IMR-90 (cell line): ENCODE measurements at regions not wholly inside any gene's neighbourhood (a gene's known extent, or its start where the extent isn't known, plus 50 kb on each side); places are given as distances from the start of the nearest gene placed in this dataset.

ENCODE experiments used
- BHLHE40 ChIP-seq: fragments of 150-350 bp; IDR thresholded peaks from 2 replicates; pipeline ENCODE4 v1.6.1; 2016; ENCODE audit warnings: mild to moderate bottlenecking, low read depth, low read length
- CHD1 ChIP-seq: IDR thresholded peaks from 2 replicates; pipeline ENCODE4 v1.6.1; 2012; ENCODE audit warnings: low read depth, low read length, improper control_type of control experiment
- FOS ChIP-seq: fragments of 150-350 bp; IDR thresholded peaks from 2 replicates; pipeline ENCODE4 v1.6.1; 2016; ENCODE audit warnings: low read depth, low read length
- MAZ ChIP-seq: IDR thresholded peaks from 2 replicates; pipeline ENCODE4 v1.6.1; 2012; ENCODE audit warnings: low read depth, mild to moderate bottlenecking, low read length, improper control_type of control experiment, moderate library complexity, borderline replicate concordance
- MXI1 ChIP-seq: IDR thresholded peaks from 2 replicates; pipeline ENCODE4 v1.6.1; 2012; ENCODE audit warnings: low read depth, mild to moderate bottlenecking, low read length, moderate library complexity, borderline replicate concordance
- POLR2A ChIP-seq: IDR thresholded peaks from 2 replicates; pipeline ENCODE4 v1.6.1; 2012; ENCODE audit warnings: mild to moderate bottlenecking, low read depth, low read length
- RAD21 ChIP-seq: IDR thresholded peaks from 2 replicates; pipeline ENCODE4 v1.6.1; 2012; ENCODE audit warnings: low read length, improper control_type of control experiment
- RCOR1 ChIP-seq: IDR thresholded peaks from 2 replicates; pipeline ENCODE4 v1.6.1; 2012; ENCODE audit warnings: mild to moderate bottlenecking, low read length, improper control_type of control experiment; ENCODE audit not compliant: insufficient replicate concordance
- SMC3 ChIP-seq: fragments of 150-350 bp; IDR thresholded peaks from 2 replicates; pipeline ENCODE4 v1.6.1; 2016; ENCODE audit warnings: low read depth, mild to moderate bottlenecking, antibody characterized with exemption, low read length, moderate library complexity
- TF ChIP-seq, protein P1 (sequence below): conservative IDR thresholded peaks from 2 replicates; pipeline ENCODE4 v1.5.1; 2012; ENCODE audit warnings: mild to moderate bottlenecking, low read depth, low read length, improper control_type of control experiment
- TF ChIP-seq, protein P2 (sequence below): fragments of 150-350 bp; IDR thresholded peaks from 2 replicates; pipeline ENCODE4 v1.6.1; 2017; ENCODE audit warnings: mild to moderate bottlenecking, antibody characterized with exemption, low read length, low read depth
- TF ChIP-seq, protein P3 (sequence below): fragments of 150-350 bp; IDR thresholded peaks from 2 replicates; pipeline ENCODE4 v1.6.1; 2016; ENCODE audit warnings: low read depth, mild to moderate bottlenecking, low read length, moderate library complexity, borderline replicate concordance

DNA sequence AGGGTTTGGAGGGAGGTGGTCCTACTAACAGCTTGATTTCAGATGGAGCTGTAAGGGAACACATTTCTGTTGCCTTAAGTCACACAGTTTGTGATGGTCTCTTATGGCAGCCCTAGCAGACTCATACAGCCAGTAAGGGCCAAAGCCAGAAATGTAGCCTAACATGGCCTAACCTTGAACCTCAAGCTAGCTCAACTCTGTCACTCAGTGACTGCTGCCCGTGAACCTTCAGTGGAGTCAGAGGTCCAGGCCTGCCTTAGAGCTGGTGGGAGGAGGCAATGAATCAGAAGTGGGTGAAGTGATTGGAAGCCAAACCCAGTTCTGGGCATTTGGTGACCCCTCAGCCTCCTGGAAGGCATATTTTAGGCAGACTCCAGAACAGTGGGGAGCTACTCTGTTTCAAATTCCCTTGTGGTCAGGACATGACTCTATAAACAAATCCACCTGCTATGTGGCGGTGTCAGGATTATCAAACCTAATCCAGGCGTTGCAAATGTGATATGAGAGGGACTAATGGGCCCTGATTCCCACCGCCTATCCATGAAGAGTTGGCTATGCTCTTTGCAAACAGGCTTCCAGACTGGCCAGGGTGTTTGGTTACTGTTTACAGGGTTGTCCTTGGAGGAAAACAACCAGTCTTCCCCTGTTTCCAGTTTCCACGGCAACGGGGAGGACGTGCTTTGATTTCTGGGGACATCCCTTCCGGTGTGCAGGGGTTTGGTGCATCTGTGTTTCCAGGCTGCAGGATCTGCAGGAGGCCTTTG is 105.9 kb upstream of the AGBL1 start:
- TF ChIP-seq, protein P1, sequence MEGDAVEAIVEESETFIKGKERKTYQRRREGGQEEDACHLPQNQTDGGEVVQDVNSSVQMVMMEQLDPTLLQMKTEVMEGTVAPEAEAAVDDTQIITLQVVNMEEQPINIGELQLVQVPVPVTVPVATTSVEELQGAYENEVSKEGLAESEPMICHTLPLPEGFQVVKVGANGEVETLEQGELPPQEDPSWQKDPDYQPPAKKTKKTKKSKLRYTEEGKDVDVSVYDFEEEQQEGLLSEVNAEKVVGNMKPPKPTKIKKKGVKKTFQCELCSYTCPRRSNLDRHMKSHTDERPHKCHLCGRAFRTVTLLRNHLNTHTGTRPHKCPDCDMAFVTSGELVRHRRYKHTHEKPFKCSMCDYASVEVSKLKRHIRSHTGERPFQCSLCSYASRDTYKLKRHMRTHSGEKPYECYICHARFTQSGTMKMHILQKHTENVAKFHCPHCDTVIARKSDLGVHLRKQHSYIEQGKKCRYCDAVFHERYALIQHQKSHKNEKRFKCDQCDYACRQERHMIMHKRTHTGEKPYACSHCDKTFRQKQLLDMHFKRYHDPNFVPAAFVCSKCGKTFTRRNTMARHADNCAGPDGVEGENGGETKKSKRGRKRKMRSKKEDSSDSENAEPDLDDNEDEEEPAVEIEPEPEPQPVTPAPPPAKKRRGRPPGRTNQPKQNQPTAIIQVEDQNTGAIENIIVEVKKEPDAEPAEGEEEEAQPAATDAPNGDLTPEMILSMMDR, result no peak
- TF ChIP-seq SMC3, result no peak
- no peak for TF ChIP-seq POLR2A
- no peak for TF ChIP-seq BHLHE40
- no peak for TF ChIP-seq CHD1
- TF ChIP-seq, protein P2, sequence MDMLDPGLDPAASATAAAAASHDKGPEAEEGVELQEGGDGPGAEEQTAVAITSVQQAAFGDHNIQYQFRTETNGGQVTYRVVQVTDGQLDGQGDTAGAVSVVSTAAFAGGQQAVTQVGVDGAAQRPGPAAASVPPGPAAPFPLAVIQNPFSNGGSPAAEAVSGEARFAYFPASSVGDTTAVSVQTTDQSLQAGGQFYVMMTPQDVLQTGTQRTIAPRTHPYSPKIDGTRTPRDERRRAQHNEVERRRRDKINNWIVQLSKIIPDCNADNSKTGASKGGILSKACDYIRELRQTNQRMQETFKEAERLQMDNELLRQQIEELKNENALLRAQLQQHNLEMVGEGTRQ, result no peak
- no peak for TF ChIP-seq RCOR1
- TF ChIP-seq, protein P3, sequence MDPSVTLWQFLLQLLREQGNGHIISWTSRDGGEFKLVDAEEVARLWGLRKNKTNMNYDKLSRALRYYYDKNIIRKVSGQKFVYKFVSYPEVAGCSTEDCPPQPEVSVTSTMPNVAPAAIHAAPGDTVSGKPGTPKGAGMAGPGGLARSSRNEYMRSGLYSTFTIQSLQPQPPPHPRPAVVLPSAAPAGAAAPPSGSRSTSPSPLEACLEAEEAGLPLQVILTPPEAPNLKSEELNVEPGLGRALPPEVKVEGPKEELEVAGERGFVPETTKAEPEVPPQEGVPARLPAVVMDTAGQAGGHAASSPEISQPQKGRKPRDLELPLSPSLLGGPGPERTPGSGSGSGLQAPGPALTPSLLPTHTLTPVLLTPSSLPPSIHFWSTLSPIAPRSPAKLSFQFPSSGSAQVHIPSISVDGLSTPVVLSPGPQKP, result no peak
- no peak for TF ChIP-seq RAD21
- no peak for TF ChIP-seq FOS
- TF ChIP-seq MXI1, result no peak
- TF ChIP-seq MAZ, result no peak
